ENCODE measurements at regions not wholly inside any gene's neighbourhood (a gene's known extent, or its start where the extent isn't known, plus 50 kb on each side); places are given as distances from the start of the nearest gene placed in this dataset.

- no peak for TF ChIP-seq CTCF (IDR thresholded peaks at IDR 0.05; ENCODE audit: low read depth, low read length, missing input control)
- TF ChIP-seq ATF3 (IDR thresholded peaks at IDR 0.05) = no peak
- TF ChIP-seq, protein P1, sequence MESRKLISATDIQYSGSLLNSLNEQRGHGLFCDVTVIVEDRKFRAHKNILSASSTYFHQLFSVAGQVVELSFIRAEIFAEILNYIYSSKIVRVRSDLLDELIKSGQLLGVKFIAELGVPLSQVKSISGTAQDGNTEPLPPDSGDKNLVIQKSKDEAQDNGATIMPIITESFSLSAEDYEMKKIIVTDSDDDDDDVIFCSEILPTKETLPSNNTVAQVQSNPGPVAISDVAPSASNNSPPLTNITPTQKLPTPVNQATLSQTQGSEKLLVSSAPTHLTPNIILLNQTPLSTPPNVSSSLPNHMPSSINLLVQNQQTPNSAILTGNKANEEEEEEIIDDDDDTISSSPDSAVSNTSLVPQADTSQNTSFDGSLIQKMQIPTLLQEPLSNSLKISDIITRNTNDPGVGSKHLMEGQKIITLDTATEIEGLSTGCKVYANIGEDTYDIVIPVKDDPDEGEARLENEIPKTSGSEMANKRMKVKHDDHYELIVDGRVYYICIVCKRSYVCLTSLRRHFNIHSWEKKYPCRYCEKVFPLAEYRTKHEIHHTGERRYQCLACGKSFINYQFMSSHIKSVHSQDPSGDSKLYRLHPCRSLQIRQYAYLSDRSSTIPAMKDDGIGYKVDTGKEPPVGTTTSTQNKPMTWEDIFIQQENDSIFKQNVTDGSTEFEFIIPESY (IDR thresholded peaks at IDR 0.05) = no peak
- TF ChIP-seq MAX (IDR thresholded peaks at IDR 0.05) = no peak
- TF ChIP-seq EGR1 (IDR thresholded peaks at IDR 0.05; ENCODE audit: low read depth in 2 of 2) = no peak
- no peak for TF ChIP-seq YY1 (IDR thresholded peaks at IDR 0.05)
- no peak for TF ChIP-seq JUND (IDR thresholded peaks at IDR 0.05)
- no peak for TF ChIP-seq TAF1 (conservative IDR thresholded peaks at IDR 0.05)
- TF ChIP-seq SP1 (IDR thresholded peaks at IDR 0.05) = no peak
- no peak for TF ChIP-seq RAD21 (IDR thresholded peaks at IDR 0.05)
- no peak for TF ChIP-seq RXRA (IDR thresholded peaks at IDR 0.05)
- no peak for TF ChIP-seq REST (IDR thresholded peaks at IDR 0.05)
Measured at GRCh38 chrY:18989356-18989755, 215.8 kb upstream of the HSFY2 start.

All from liver (tissue), 3 donors.